GM21390 (cell line): ENCODE measurements at regions not wholly inside any gene's neighbourhood (a gene's known extent, or its start where the extent isn't known, plus 50 kb on each side); places are given as distances from the start of the nearest gene placed in this dataset.
"Not testable (repeated sequence)": the region's sequence is repeated elsewhere in the genome, so short reads cannot be mapped to it uniquely, and the experiment has no call there.

Experiments used
- ATAC-seq: cut with Tn5 transposase; IDR thresholded peaks from one replicate; pipeline ENCODE4 v1.9.1; 2021; ENCODE audit not compliant: unreplicated experiment

- not testable (repeated sequence) for ATAC-seq
Measured at GRCh38 chr2:91568391-91569338, 2877.2 kb downstream of the RPIA start.

- ATAC-seq = not testable (repeated sequence)
Measured at GRCh38 chr2:91571239-91571923, 2879.9 kb downstream of the RPIA start.

- ATAC-seq = not testable (repeated sequence)
Measured at GRCh38 chr2:91573018-91573417, 2881.5 kb downstream of the RPIA start.

- ATAC-seq = not testable (repeated sequence)
Measured at GRCh38 chr2:91573755-91574154, 2882.3 kb downstream of the RPIA start.

- not testable (repeated sequence) for ATAC-seq
Measured at GRCh38 chr2:91574255-91574654, 2882.8 kb downstream of the RPIA start.

GRCh38 chr2:91575701-91576100 lies 2884.2 kb downstream of the RPIA start:
- not testable (repeated sequence) for ATAC-seq

GRCh38 chr2:91577406-91577805 lies 2885.9 kb downstream of the RPIA start:
- ATAC-seq = not testable (repeated sequence)

GRCh38 chr2:91578678-91579077 lies 2887.2 kb downstream of the RPIA start:
- ATAC-seq = not testable (repeated sequence)

- not testable (repeated sequence) for ATAC-seq
Measured at GRCh38 chr2:91579555-91579954, 2888.1 kb downstream of the RPIA start.

- ATAC-seq = not testable (repeated sequence)
Measured at GRCh38 chr2:91580043-91580442, 2888.6 kb downstream of the RPIA start.

- not testable (repeated sequence) for ATAC-seq
Measured at GRCh38 chr2:91587098-91587497, 2895.6 kb downstream of the RPIA start.

GRCh38 chr2:91587908-91588535 lies 2896.5 kb downstream of the RPIA start:
- not testable (repeated sequence) for ATAC-seq

- not testable (repeated sequence) for ATAC-seq
Measured at GRCh38 chr2:91588782-91589223, 2897.3 kb downstream of the RPIA start.

- ATAC-seq = not testable (repeated sequence)
Measured at GRCh38 chr2:91589454-91590328, 2898.2 kb downstream of the RPIA start.

GRCh38 chr2:91590381-91590780 lies 2898.9 kb downstream of the RPIA start:
- ATAC-seq = not testable (repeated sequence)

GRCh38 chr2:91591066-91591465 lies 2899.6 kb downstream of the RPIA start:
- not testable (repeated sequence) for ATAC-seq

- not testable (repeated sequence) for ATAC-seq
Measured at GRCh38 chr2:91597436-91597835, 2906.0 kb downstream of the RPIA start.

GRCh38 chr2:91598519-91598918 lies 2907.0 kb downstream of the RPIA start:
- not testable (repeated sequence) for ATAC-seq

GRCh38 chr2:91599000-91599399 lies 2907.5 kb downstream of the RPIA start:
- ATAC-seq = not testable (repeated sequence)

- ATAC-seq = not testable (repeated sequence)
Measured at GRCh38 chr2:91602860-91603259, 2911.4 kb downstream of the RPIA start.
